ENCODE measurements at regions not wholly inside any gene's neighbourhood (a gene's known extent, or its start where the extent isn't known, plus 50 kb on each side); places are given as distances from the start of the nearest gene placed in this dataset.

DNA sequence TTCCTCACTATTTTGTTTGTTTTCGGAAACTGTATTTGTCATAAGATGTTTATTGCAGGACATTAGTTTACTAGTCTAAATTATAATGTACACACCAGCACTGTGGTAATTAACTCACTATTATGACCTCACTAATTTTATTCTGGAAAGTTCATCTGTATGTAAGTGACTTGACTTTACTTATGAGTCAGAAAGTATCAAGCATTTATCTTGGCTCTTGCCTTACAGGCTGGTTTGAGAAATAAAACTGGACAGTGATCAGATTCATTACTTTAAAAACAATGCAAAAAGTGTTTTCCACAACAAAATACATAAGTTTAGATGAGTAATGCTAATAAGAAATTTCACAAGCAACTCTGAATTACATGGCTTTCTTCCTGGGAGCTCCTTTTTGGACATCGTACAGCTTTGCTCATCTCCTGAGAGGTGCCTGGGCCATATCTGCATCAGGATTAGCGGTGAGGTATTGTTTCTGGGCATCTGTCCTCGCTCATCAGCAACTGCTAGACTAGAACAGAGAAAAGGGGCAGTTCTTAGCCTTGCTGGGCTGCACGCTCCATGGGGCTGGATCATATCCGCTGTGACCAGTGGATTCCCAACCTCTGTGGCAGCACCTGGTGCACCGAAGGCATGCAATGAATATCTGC, 179.8 kb downstream of the SOD2 start:
- no peak for TF ChIP-seq ZNF416 (tag by site-specific recombination; IDR thresholded peaks at IDR 0.05)
- no peak for TF ChIP-seq RBAK (tag by site-specific recombination; IDR thresholded peaks at IDR 0.05)
- no peak for TF ChIP-seq ZNF292 (tag by site-specific recombination; IDR thresholded peaks at IDR 0.05; ENCODE audit: borderline replicate concordance, low read depth)

Measured in HEK293 (cell line).